ENCODE measurements at regions not wholly inside any gene's neighbourhood (a gene's known extent, or its start where the extent isn't known, plus 50 kb on each side); places are given as distances from the start of the nearest gene placed in this dataset.

- TF ChIP-seq ZBTB43 (CRISPR knock-in tag; IDR thresholded peaks at IDR 0.05) (no peak), SP1 (CRISPR knock-in tag; conservative IDR thresholded peaks at IDR 0.05) (no peak), TP53 (CRISPR knock-in tag; IDR thresholded peaks at IDR 0.05) (no peak), NR2C2 (CRISPR knock-in tag; IDR thresholded peaks at IDR 0.05) (no peak), TEAD4 (CRISPR knock-in tag; IDR thresholded peaks at IDR 0.05) (no peak), E2F1 (CRISPR knock-in tag; IDR thresholded peaks at IDR 0.05) (no peak), CTCF (IDR thresholded peaks at IDR 0.05) (no peak)
Measured at GRCh38 chr9:26067608-26068007, 389.4 kb upstream of the TUSC1 start.
